ENCODE measurements at regions not wholly inside any gene's neighbourhood (a gene's known extent, or its start where the extent isn't known, plus 50 kb on each side); places are given as distances from the start of the nearest gene placed in this dataset.

- no peak overlapping the region for H3K4me2 ChIP-seq (ENCODE audit: insufficient read depth, low read length)
- H2AFZ ChIP-seq (ENCODE audit: low read depth, low read length) = no peak overlapping the region
- H3K4me3 ChIP-seq (replicated peaks in 1 of 3; ENCODE audit: insufficient read depth in 1 of 3, low read depth in 1 of 3, low read length in 3 of 3) = no peak overlapping the region
- BruUV-seq (replicated peaks) = no TSS peak
- POLR2A ChIA-PET = no interaction called here
- H3K9ac ChIP-seq (replicated peaks; ENCODE audit: extremely low read depth, insufficient read depth, low read length) = no peak overlapping the region
- H3K27ac ChIP-seq (ENCODE audit: insufficient read depth, low read depth, low read length) = no peak overlapping the region
- TF ChIP-seq POLR2AphosphoS5 (IDR thresholded peaks at IDR 0.05; ENCODE audit: insufficient read depth, low read depth, low read length) (no peak), MYC (IDR thresholded peaks at IDR 0.05; ENCODE audit: low read depth, low read length) (no peak), GATA2 (IDR thresholded peaks at IDR 0.05; ENCODE audit: insufficient read depth, insufficient read length, low read depth, low read length) (no peak), POLR2A (IDR thresholded peaks at IDR 0.05; ENCODE audit: low read depth, low read length) (no peak), FOS (IDR thresholded peaks at IDR 0.05; ENCODE audit: borderline replicate concordance, insufficient read depth, low read length) (no peak), EZH2 (IDR thresholded peaks at IDR 0.05; ENCODE audit: borderline replicate concordance, low read depth, low read length, severe bottlenecking) (no peak), MAX (IDR thresholded peaks at IDR 0.05; ENCODE audit: insufficient read depth, insufficient read length) (no peak), JUN (IDR thresholded peaks at IDR 0.05; ENCODE audit: borderline replicate concordance, insufficient read depth, insufficient read length, low read depth) (no peak), CTCF (IDR thresholded peaks at IDR 0.05; ENCODE audit: extremely low read depth in 1 of 2, insufficient read depth in 1 of 2, low read depth in 1 of 2, low read length in 2 of 2) (no peak)
- H4K20me1 ChIP-seq (replicated peaks; ENCODE audit: control insufficient read depth, extremely low read depth, insufficient read depth, low read length) = no peaks in the 10 kb centered on the region
- no peaks in the 10 kb centered on the region for H3K9me1 ChIP-seq (replicated peaks; ENCODE audit: control insufficient read depth, extremely low read depth, insufficient read depth, low read length)
- H3K36me3 ChIP-seq (ENCODE audit: control insufficient read depth in 2 of 2, extremely low read depth in 1 of 2, insufficient read depth in 2 of 2, low read length in 2 of 2) = no peaks in the 10 kb centered on the region
- no peaks in the 10 kb centered on the region for H3K79me2 ChIP-seq (ENCODE audit: control insufficient read depth, insufficient read depth, low read length)
- CTCF ChIA-PET = interaction anchor here (1.8 kb wide), 1 partner anchor 22 kb away, joined by 6 read pairs; no protein-coding TSS in a partner anchor
- no peaks in the 10 kb centered on the region for H3K27me3 ChIP-seq (ENCODE audit: control insufficient read depth in 2 of 2, insufficient read depth in 2 of 2, low read length in 2 of 2)
- dilution Hi-C loops (cut with MboI; ENCODE audit: extremely low pct_ligation_motif_present, low sequenced_read_pairs) (no loop called here), intact Hi-C loops (cut with micrococcal nuclease) (no loop called here)
- H3K9me3 ChIP-seq (replicated peaks; ENCODE audit: control insufficient read depth, insufficient read depth, low read length) = no peaks in the 10 kb centered on the region
- FAIRE-seq (no peak), DNase-seq (ENCODE audit: low read depth, low spot score) (no peak)
- H3K4me1 ChIP-seq (ENCODE audit: control insufficient read depth, extremely low read depth, insufficient read depth, low read length) = no peaks in the 10 kb centered on the region
These were observed 160.5 kb upstream of the HMCN1 start for GRCh38 chr1:185573677-185574076.

Data from endothelial cell of umbilical vein (primary cell).